ENCODE measurements at regions not wholly inside any gene's neighbourhood (a gene's known extent, or its start where the extent isn't known, plus 50 kb on each side); places are given as distances from the start of the nearest gene placed in this dataset.

GRCh38 chr10:62475551-62475950, 101.4 kb downstream of the ZNF365 start:
- no peak overlapping the region for H3K27ac ChIP-seq
- no peaks in the 10 kb centered on the region for H3K36me3 ChIP-seq
- TF ChIP-seq EP300 (IDR thresholded peaks at IDR 0.05) (no peak), CTCF (IDR thresholded peaks at IDR 0.05) (no peak), POLR2A (IDR thresholded peaks at IDR 0.05) (no peak)
- H3K9me3 ChIP-seq: peaks cover 0 to 2% (median 0%) of the 10 kb centered on the region in 4 donors
- H3K4me1 ChIP-seq: no peaks in the 10 kb centered on the region
- no peak for DNase-seq (ENCODE audit: low spot score in 2 of 2)
- H3K4me3 ChIP-seq: no peak overlapping the region
- no peaks in the 10 kb centered on the region for H3K27me3 ChIP-seq
- 61 to 62% methylated on average over 4 to 6 of the region's 6 CpGs for WGBS, 2 donors

GRCh38 chr10:62479523-62479922, 105.4 kb downstream of the ZNF365 start:
- no peaks in the 10 kb centered on the region for H3K27me3 ChIP-seq
- TF ChIP-seq EP300 (IDR thresholded peaks at IDR 0.05) (no peak), POLR2A (IDR thresholded peaks at IDR 0.05) (no peak), CTCF (IDR thresholded peaks at IDR 0.05) (no peak)
- no peaks in the 10 kb centered on the region for H3K4me1 ChIP-seq
- no peak overlapping the region for H3K27ac ChIP-seq
- H3K4me3 ChIP-seq: no peak overlapping the region
- WGBS, 2 donors: 86 to 92% methylated on average over 4 of the region's 4 CpGs
- no peak for DNase-seq (ENCODE audit: low spot score in 2 of 2)
- peaks cover 0 to 2% (median 0%) of the 10 kb centered on the region in 4 donors for H3K9me3 ChIP-seq
- H3K36me3 ChIP-seq: no peaks in the 10 kb centered on the region

GRCh38 chr10:62480196-62480595, 106.0 kb downstream of the ZNF365 start:
- TF ChIP-seq CTCF (IDR thresholded peaks at IDR 0.05) (no peak), POLR2A (IDR thresholded peaks at IDR 0.05) (no peak), EP300 (IDR thresholded peaks at IDR 0.05) (no peak)
- no peak overlapping the region for H3K4me3 ChIP-seq
- 16 to 17% methylated on average over 1 of the region's 1 CpG for WGBS, 2 donors

GRCh38 chr10:62482581-62482980, 108.4 kb downstream of the ZNF365 start:
- Histone ChIP-seq H3K4me1 (no peaks in the 10 kb centered on the region), H3K36me3 (no peaks in the 10 kb centered on the region), H3K27me3 (no peaks in the 10 kb centered on the region), H3K4me3 (no peak overlapping the region), H3K27ac (no peak overlapping the region), H3K9me3 (no peaks in the 10 kb centered on the region)
- 69 to 82% methylated on average over 1 of the region's 1 CpG for WGBS, 2 donors
- TF ChIP-seq POLR2A (IDR thresholded peaks at IDR 0.05): no peak
- TF ChIP-seq CTCF (IDR thresholded peaks at IDR 0.05): no peak
- no peak for TF ChIP-seq EP300 (IDR thresholded peaks at IDR 0.05)
- DNase-seq (ENCODE audit: low spot score in 2 of 2): no peak

More at GRCh38 chr10:62480196-62480595, 106.0 kb downstream of the ZNF365 start:
- Histone ChIP-seq H3K4me1 (no peaks in the 10 kb centered on the region), H3K36me3 (no peaks in the 10 kb centered on the region), H3K27ac (no peak overlapping the region), H3K9me3 (peaks cover 0 to 2% (median 0%) of the 10 kb centered on the region in 4 donors), H3K27me3 (no peaks in the 10 kb centered on the region)
- no peak for DNase-seq (ENCODE audit: low spot score in 2 of 2)

- H3K4me1 ChIP-seq: no peaks in the 10 kb centered on the region
- H3K36me3 ChIP-seq: no peaks in the 10 kb centered on the region
- H3K27ac ChIP-seq: no peak overlapping the region
- no peaks in the 10 kb centered on the region for H3K27me3 ChIP-seq
- H3K9me3 ChIP-seq: no peaks in the 10 kb centered on the region
- no peak overlapping the region for H3K4me3 ChIP-seq
- TF ChIP-seq EP300 (IDR thresholded peaks at IDR 0.05): no peak
- no peak for DNase-seq (ENCODE audit: low spot score in 2 of 2)
These were observed 117.4 kb downstream of the ZNF365 start for GRCh38 chr10:62491597-62491996.

All from tibial nerve (tissue), 4 donors.